Islet of Langerhans (tissue), 1 donor: ENCODE measurements at regions not wholly inside any gene's neighbourhood (a gene's known extent, or its start where the extent isn't known, plus 50 kb on each side); places are given as distances from the start of the nearest gene placed in this dataset.
"Not testable (repeated sequence)": the region's sequence is repeated elsewhere in the genome, so short reads cannot be mapped to it uniquely, and the experiment has no call there.

ENCODE experiments used
- FAIRE-seq: peaks from one replicate; lab custom pipeline; 2011; peaks lifted over from hg19 to GRCh38; lab: Jason Lieb, UNC

DNA sequence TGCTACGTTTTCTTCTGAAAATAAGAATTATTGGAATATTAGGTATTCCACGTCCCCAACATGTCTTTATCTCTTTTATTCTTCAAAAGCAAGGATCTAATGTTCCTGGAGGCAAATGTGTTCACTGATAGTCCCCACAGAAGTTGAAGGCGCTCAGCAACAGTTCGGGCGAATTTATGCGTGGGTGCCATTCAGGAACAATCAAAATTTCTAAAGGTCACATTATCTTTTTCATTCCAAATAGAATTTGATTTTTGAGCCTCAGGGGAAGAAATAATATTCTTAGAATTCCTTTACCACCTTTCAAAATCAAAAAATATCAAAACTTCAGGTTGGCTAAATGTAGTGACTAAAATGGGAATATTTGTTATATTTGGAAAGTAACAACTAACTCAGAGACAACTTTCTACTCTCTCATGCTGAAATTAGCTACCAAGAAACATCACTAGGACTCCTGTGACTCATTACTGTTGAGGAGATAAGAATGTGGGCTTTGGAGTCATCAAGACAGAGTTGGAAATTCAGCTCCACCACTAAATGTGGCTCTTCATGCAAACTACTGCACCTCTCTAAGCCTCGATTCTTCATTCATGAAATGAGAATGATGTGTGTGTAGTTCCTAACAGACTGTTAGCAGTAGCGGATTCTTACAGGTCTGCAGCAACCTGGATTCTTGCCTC, 72.3 kb upstream of the KIT start:
- FAIRE-seq, result no peak

DNA sequence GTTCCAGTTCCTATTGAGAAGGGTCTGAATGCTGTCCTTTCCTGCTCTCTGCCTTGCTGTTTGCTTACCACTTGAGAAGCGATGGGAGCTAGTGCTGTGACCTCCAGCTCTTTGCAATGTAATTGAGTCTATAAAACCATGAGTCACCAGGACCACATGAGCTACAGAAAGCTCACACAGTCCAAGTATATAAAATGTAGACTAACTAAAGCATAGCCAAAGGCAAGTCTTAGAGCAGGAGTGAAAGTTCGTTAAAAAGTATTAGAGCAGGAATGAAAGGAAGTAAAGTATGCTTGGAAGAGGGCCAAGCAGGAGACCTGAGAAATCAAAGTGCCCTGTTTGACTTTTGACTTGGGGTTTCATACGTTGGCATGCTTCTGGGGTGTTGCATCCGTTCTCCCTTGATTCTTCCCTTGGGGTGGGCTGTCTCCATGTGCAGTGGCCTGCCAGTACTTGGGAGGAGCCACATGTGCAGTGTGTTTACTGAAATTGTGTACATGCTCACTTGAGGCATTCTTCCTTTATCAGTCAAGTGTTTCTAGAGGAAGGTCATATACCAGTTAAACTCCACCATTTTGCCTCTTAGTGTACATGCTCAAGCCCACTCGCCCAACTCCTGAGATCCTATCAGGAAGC, 71.3 kb upstream of the KIT start:
- no peak for FAIRE-seq

DNA sequence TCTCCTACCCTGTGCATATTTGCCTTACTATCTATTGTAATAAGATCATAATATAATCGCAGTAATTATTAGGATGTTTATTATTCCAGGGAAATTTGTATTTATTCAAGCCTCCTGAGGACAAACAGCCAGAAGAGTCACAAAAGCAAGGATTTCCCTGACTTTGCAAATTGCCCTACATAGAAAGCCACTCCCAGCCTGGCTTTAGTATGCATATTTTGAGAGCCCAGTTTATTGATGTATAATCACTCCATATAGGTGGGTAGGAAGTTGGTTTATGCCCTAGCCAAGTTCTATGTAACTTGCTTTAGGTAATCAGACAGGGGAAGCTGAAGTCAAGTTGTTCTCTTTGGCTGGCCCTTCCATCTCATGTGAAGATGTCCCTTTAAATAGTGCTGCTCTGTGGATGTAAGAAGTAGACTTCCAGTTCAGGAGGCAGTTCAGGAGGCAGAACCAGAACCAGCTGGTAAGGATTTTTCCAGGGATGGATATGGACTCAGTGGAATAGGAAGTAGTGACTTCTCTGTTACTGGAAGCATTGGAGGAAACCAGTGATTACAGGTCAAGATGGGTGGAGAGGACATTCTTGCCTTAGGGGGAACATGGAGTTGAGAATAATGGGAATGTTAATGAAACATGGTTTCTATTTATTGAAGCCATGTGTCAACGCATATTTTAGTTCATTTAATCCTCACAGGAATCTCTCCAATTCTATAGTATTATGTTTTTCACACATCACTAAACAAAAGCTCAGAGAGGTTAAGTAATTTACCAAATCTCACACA, 70.5 kb upstream of the KIT start:
- FAIRE-seq, result no peak

DNA sequence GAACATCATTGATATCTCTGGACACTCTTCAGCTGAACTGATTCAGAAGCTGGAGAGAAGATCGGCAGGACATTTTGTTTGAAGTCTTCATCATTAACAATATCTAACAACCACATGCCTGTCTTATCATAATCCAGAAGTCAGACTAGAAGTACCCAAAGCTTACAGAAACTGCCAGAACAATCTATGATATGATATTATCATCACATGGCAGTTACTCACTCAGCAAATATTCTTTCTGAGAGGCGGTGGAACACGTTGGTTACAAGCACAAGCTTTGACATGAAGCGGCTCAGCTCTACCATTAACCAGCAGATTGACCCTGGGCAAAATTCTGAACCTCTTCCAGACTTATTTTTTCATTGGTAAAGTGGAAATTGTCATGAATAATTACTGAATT, 69.4 kb upstream of the KIT start:
- no peak for FAIRE-seq

DNA sequence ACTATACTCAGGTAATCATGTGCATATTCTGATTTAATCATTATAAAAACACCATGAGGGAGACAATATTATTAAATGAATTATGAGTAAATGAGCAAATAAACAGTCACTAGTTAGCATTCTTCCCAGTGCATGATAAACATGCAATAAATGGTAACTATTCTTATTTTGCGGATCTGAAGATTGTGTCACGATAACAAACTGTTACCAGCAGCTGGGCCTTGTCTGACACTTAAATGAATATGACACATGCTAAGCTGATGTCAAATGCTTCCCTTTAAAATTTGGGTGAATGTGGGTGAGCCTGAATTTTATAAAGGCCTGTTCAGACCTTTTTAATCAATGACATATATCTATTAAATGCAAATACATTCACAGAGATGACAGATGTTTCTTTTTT, 68.2 kb upstream of the KIT start:
- FAIRE-seq, result no peak

DNA sequence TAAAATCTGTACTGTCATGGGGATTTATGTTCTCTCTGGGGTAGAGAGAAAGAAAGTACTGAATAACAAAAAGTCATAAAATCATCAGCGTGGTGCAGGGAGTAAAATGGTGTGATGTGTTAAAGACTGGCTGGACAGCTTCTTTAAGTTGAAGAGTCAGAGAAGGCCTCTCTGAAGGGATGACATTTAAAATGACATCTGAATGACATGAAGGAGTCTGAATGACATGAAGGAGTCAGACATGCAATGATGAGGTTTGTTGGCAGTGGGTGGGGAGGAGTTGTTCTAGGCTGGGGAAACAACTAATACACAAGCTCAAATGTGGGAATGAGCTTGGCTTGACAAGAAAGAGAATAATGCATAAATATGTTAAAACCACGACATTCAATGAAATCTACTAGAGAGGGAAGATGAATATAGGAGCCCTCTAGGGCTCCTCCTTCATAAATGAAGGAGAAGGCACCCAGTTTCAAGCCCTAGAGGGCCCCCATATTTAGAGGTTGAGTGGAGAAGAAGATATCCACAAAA, 63.9 kb upstream of the KIT start:
- no peak for FAIRE-seq

DNA sequence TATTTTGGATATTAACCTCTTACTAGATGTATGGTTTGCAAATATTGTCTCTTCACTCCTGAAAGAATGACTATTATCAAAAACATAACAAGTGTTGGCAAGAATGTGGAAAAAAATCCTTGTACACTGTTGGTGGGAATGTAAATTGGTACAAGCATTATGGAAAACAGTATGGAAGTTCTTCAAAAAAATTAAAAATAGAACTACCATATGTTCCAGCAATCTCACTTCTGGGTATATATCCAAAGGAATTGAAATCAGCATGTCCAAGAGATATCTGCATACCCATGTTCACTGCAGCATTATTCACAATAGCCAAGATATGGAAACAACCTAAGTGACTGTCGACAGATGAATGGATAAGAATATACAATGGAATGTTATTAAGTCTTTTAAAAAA, 61.6 kb upstream of the KIT start:
- FAIRE-seq, result no peak

DNA sequence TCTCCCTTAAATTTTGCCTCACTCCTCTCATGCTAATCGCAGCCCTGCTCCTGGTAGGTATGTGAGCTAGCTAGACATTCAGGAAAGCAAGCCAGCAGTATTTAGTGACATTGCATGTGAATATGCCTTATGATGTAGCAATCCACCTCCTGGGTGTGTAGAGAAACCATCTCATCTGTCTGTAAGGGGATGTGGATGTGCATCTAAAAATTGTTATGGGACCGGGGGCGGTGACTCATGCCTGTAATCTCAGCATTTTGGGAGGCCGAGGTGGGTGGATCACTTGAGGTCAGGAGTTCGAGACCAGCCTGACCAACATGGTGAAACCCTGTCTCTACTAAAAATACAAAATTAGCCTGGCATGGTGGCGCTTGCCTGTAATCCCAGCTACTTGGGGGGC, 60.1 kb upstream of the KIT start:
- FAIRE-seq, result not testable (repeated sequence)

DNA sequence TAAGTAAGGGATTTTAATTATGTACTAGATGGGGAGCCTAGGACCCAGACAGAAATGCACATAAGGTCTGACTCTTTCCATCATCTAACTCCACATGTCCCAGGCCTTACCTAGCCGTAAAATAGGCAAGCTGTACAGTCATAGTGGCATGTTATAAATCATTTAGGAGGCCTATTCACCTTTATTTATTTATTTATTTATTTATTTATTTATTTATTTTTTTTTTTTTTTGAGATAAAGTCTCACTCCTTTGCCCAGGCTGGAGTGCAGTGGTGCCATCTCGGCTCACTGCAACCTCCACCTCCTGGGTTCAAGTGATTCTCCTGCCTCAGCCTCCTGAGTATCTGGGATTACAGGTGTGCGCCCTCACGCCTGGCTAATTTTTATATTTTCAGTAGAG, 55.6 kb upstream of the KIT start:
- FAIRE-seq, result not testable (repeated sequence)

DNA sequence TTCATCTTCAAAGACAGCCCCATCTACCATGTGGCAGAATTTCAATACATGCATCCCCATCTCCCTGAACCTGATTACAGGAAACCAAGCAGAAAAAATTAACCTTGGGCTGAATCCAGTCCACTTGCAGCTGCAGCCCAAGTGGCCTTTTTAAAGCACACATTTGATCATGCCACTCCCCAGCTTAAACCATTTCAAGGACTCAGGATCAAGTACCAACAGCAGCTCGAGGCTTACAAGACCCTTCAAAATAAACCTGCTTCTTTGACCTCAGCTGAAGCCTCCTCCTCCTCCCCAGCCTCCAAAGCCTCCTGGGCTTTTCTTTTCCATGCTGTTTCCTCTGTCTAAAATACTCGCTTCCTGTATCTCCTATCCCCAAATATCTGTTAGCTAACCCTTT, 50.7 kb upstream of the KIT start:
- no peak for FAIRE-seq

DNA sequence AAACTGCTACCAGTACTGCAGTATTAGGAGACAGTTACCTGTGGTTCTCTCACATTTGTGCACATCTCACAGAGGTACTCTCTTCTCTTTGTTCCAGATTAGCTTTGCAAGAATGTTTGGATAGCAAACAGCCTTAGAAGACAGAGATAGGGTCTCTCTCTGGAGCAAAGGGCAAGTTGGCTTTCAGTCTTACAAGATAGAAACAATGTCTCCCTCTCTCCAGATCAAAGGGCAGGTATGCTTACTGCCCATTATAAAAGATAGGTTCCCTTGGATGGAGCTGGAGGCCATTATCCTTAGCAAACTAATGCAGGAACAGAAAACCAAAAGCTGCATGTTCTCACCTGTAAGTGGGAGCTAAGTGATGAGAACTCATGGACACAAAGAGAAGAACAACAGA, 50.2 kb upstream of the KIT start:
- FAIRE-seq, result no peak
